HepG2 (cell line): ENCODE measurements at regions not wholly inside any gene's neighbourhood (a gene's known extent, or its start where the extent isn't known, plus 50 kb on each side); places are given as distances from the start of the nearest gene placed in this dataset.

Experiments used
- ATAC-seq: fragments of 200-7000 bp; cut with Tn5 transposase; 3 replicates; pipeline ENCODE4 v1.9.1; 2020; ENCODE audit warnings: mild to moderate bottlenecking, moderate library complexity
- BruUV-seq: library from RNA; stranded (reverse); fragments of 400-500 nt; replicated peaks from 2 replicates; lab custom pipeline; 2021; lab: Mats Ljungman, UMichigan
- CTCF ChIA-PET: fragments of 300-600 bp; formaldehyde crosslinking; extraction: SDS; loops from one replicate; lab custom pipeline; 2021; ENCODE audit warnings: low total read pairs, inconsistent platforms, low intra/inter-chr PET ratio; lab: Yijun Ruan, JAX
- POLR2A ChIA-PET: fragments of 350-600 bp; sonication (Branson Sonifier 250); formaldehyde crosslinking; loops from one replicate; lab custom pipeline; 2020; ENCODE audit warnings: antibody characterized with exemption, inconsistent platforms; lab: Yijun Ruan, JAX
- DNase-seq: peaks from one replicate; pipeline ENCODE4 v3.0.0-alpha.2; 2015; ENCODE audit warnings: low spot score
- FAIRE-seq: peaks from 3 replicates; lab custom pipeline; 2011; peaks lifted over from hg19 to GRCh38; lab: Jason Lieb, UNC
- H2AFZ ChIP-seq: one replicate; pipeline ENCODE4 v1.6.1; 2011; ENCODE audit warnings: low read length, inconsistent platforms
- H3K27ac ChIP-seq: fragments of 300-600 bp; 3 replicates; pipeline ENCODE4 v1.8.0; 2011; ENCODE audit warnings: mixed run types, mild to moderate bottlenecking, mixed read lengths, low read length, inconsistent platforms; ENCODE audit not compliant: insufficient read depth; ENCODE audit errors: extremely low read length
- H3K27me3 ChIP-seq, 2 experiments: fragments of 200-600 bp in 1 of 2; 2 replicates in 1 of 2; 3 replicates in 1 of 2; pipeline versions ENCODE4 v1.6.0 to v1.8.0; 2011; ENCODE audit warnings: low read length in 2 of 2, mild to moderate bottlenecking in 2 of 2, moderate library complexity in 2 of 2, inconsistent platforms in 1 of 2; ENCODE audit not compliant: insufficient read depth in 2 of 2, control insufficient read depth in 1 of 2
- H3K36me3 ChIP-seq, 2 experiments: fragments of 200-600 bp in 1 of 2; replicated peaks in 1 of 2; 2 replicates in 1 of 2; 3 replicates in 1 of 2; pipeline versions ENCODE4 v1.5.1 to v1.8.0; 2011; ENCODE audit warnings: low read length in 2 of 2, inconsistent platforms in 1 of 2; ENCODE audit not compliant: insufficient read depth in 2 of 2, control insufficient read depth in 1 of 2
- H3K4me1 ChIP-seq: 2 replicates; pipeline ENCODE4 v1.5.1; 2012; ENCODE audit warnings: low read length, inconsistent platforms; ENCODE audit not compliant: insufficient read depth
- H3K4me2 ChIP-seq: 2 replicates; pipeline ENCODE4 v1.6.0; 2011; ENCODE audit warnings: low read depth, low read length, inconsistent platforms
- H3K4me3 ChIP-seq, 3 experiments: fragments of 200-600 bp in 1 of 3; sonication (generic), shearing (Covaris generic) in 1 of 3; replicated peaks in 1 of 3; 2 replicates each; pipeline ENCODE4 v1.5.1; 2011 to 2016; ENCODE audit warnings: low read length in 3 of 3, inconsistent platforms in 2 of 3, low read depth in 2 of 3, mild to moderate bottlenecking in 2 of 3, control low read depth in 1 of 3, mixed read lengths in 1 of 3; ENCODE audit not compliant: insufficient read depth in 1 of 3
- H3K79me2 ChIP-seq: one replicate; pipeline ENCODE4 v1.6.1; 2011; ENCODE audit warnings: low read length, inconsistent platforms; ENCODE audit not compliant: insufficient read depth
- H3K9ac ChIP-seq: 2 replicates; pipeline ENCODE4 v1.6.0; 2011; ENCODE audit warnings: mild to moderate bottlenecking, low read depth, low read length, inconsistent platforms; ENCODE audit not compliant: insufficient read depth
- H3K9me3 ChIP-seq: 2 replicates; pipeline ENCODE4 v1.5.1; 2012; ENCODE audit warnings: mild to moderate bottlenecking, low read length
- H4K20me1 ChIP-seq: 2 replicates; pipeline ENCODE4 v1.6.0; 2011; ENCODE audit warnings: inconsistent platforms, mild to moderate bottlenecking, low read length, moderate library complexity; ENCODE audit not compliant: insufficient read depth
- ARNTL ChIP-seq: sonication (generic); formaldehyde crosslinking; IDR thresholded peaks from 2 replicates; pipeline ENCODE4 v1.4.0; 2020; ENCODE audit warnings: mild to moderate bottlenecking, missing genetic modification reagents
- DR1 ChIP-seq: sonication (generic); formaldehyde crosslinking; IDR thresholded peaks from 2 replicates; pipeline ENCODE4 v1.8.0; 2021; ENCODE audit warnings: mild to moderate bottlenecking, missing genetic modification reagents, inconsistent platforms
- KDM5B ChIP-seq: sonication (generic); formaldehyde crosslinking; IDR thresholded peaks from 2 replicates; pipeline ENCODE4 v1.4.0; 2020; ENCODE audit warnings: missing genetic modification reagents, mild to moderate bottlenecking, borderline replicate concordance
- NFE2L2 ChIP-seq: fragments of 150-350 bp; IDR thresholded peaks from 2 replicates; pipeline ENCODE4 v1.6.1; 2014; ENCODE audit warnings: low read length
- SIN3B ChIP-seq: fragments of 150-350 bp; IDR thresholded peaks from 2 replicates; pipeline ENCODE4 v1.6.1; 2014; ENCODE audit warnings: low read length
- SOX6 ChIP-seq, 2 experiments: fragments of 450-650 bp in 1 of 2; sonication (generic) in 1 of 2; formaldehyde crosslinking in 1 of 2; IDR thresholded peaks; 2 replicates each; pipeline versions ENCODE4 v1.4.0 to v1.6.1; 2017 to 2020; ENCODE audit warnings: antibody characterized with exemption in 1 of 2, mild to moderate bottlenecking in 1 of 2, missing genetic modification reagents in 1 of 2
- ZNF224 ChIP-seq: sonication (generic); formaldehyde crosslinking; IDR thresholded peaks from 2 replicates; pipeline ENCODE4 v1.5.0; 2020; ENCODE audit warnings: mild to moderate bottlenecking, missing genetic modification reagents
- ZNF33B ChIP-seq: sonication (generic); formaldehyde crosslinking; IDR thresholded peaks from 2 replicates; pipeline ENCODE4 v1.5.1; 2020; ENCODE audit warnings: mild to moderate bottlenecking, missing genetic modification reagents
- ZNF44 ChIP-seq: sonication (generic); formaldehyde crosslinking; IDR thresholded peaks from 2 replicates; pipeline ENCODE4 v1.5.1; 2020; ENCODE audit warnings: mild to moderate bottlenecking, missing genetic modification reagents
- WGBS: methylation state at CpG from one replicate; pipeline ENCODE4 v1.1.6; 2017; ENCODE audit warnings: low lambda C conversion rate; 5-methylcytosine and 5-hydroxymethylcytosine counted together
- in situ Hi-C: cut with HindIII; loops from 2 replicates; pipeline ENCODE4 v1.10.0; 2017; ENCODE audit warnings: low pct_unique_long_range_greater_than_20kb; ENCODE audit not compliant: extremely low pct_ligation_motif_present
- intact Hi-C: fragments of 100-400 bp; cut with micrococcal nuclease; formaldehyde crosslinking; loops from one replicate; pipeline ENCODE4 v1.10.0; 2022; ENCODE audit not compliant: unreplicated experiment
- TF ChIP-seq, protein P1 (sequence below): sonication (generic); formaldehyde crosslinking; IDR thresholded peaks from 2 replicates; pipeline ENCODE4 v1.5.1; 2020; ENCODE audit warnings: mild to moderate bottlenecking, missing genetic modification reagents, moderate library complexity
- TF ChIP-seq, protein P2 (sequence below): sonication (generic); formaldehyde crosslinking; conservative IDR thresholded peaks from 2 replicates; pipeline ENCODE4 v1.4.0; 2020; ENCODE audit warnings: missing genetic modification reagents
- TF ChIP-seq, protein P3 (sequence below): sonication (generic); formaldehyde crosslinking; IDR thresholded peaks from 2 replicates; pipeline ENCODE4 v1.5.0; 2020; ENCODE audit warnings: missing genetic modification reagents
- TF ChIP-seq, protein P4 (sequence below): IDR thresholded peaks from 2 replicates; pipeline ENCODE4 v1.6.1; 2016; ENCODE audit warnings: low read depth
- TF ChIP-seq, protein P5 (sequence below): sonication (generic); formaldehyde crosslinking; IDR thresholded peaks from 2 replicates; pipeline ENCODE4 v1.5.1; 2020; ENCODE audit warnings: missing genetic modification reagents, mild to moderate bottlenecking, borderline replicate concordance
- TF ChIP-seq, protein P6 (sequence below): sonication (generic); formaldehyde crosslinking; IDR thresholded peaks from 2 replicates; pipeline ENCODE4 v1.4.0; 2020; ENCODE audit warnings: mild to moderate bottlenecking, missing genetic modification reagents

DNA sequence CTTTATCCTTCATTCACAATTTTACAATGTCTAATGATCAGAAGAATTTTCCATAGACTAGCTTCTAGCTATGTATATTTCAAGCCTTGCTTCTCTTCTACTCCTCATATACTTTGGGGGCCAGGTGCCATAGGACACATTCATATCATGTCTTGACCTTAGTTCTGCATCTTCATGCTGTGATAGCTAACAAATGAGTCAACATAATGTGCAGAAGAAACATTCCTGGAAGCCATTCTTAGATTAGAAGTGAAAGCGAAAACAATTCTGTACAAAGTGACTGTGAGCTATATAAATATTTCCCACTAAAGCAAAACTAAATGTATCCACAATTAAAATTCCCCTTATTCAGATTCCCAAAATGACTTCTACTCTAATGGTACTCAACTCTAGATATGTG is 320.2 kb upstream of the NREP start:
- no peak for FAIRE-seq
- Histone ChIP-seq H3K4me2 (no peak overlapping the region), H2AFZ (no peak overlapping the region), H3K9me3 (no peaks in the 10 kb centered on the region), H3K36me3 (no peaks in the 10 kb centered on the region), H3K27me3 (no peaks in the 10 kb centered on the region), H3K9ac (no peak overlapping the region), H3K4me1 (no peaks in the 10 kb centered on the region), H3K79me2 (no peaks in the 10 kb centered on the region), H3K27ac (no peak overlapping the region), H4K20me1 (no peaks in the 10 kb centered on the region), H3K4me3 (no peak overlapping the region)
- CTCF ChIA-PET: no interaction called here
- no peak for DNase-seq
- no TSS peak for BruUV-seq
- 13% methylated on average over 1 of the region's 1 CpG for WGBS
- ATAC-seq: no peak
- intact Hi-C loops: no loop called here
- POLR2A ChIA-PET: no interaction called here
- in situ Hi-C loops: no loop called here
- TF ChIP-seq DR1: no peak
- TF ChIP-seq, protein P1, sequence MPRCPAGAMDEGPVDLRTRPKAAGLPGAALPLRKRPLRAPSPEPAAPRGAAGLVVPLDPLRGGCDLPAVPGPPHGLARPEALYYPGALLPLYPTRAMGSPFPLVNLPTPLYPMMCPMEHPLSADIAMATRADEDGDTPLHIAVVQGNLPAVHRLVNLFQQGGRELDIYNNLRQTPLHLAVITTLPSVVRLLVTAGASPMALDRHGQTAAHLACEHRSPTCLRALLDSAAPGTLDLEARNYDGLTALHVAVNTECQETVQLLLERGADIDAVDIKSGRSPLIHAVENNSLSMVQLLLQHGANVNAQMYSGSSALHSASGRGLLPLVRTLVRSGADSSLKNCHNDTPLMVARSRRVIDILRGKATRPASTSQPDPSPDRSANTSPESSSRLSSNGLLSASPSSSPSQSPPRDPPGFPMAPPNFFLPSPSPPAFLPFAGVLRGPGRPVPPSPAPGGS: no peak
- TF ChIP-seq, protein P2, sequence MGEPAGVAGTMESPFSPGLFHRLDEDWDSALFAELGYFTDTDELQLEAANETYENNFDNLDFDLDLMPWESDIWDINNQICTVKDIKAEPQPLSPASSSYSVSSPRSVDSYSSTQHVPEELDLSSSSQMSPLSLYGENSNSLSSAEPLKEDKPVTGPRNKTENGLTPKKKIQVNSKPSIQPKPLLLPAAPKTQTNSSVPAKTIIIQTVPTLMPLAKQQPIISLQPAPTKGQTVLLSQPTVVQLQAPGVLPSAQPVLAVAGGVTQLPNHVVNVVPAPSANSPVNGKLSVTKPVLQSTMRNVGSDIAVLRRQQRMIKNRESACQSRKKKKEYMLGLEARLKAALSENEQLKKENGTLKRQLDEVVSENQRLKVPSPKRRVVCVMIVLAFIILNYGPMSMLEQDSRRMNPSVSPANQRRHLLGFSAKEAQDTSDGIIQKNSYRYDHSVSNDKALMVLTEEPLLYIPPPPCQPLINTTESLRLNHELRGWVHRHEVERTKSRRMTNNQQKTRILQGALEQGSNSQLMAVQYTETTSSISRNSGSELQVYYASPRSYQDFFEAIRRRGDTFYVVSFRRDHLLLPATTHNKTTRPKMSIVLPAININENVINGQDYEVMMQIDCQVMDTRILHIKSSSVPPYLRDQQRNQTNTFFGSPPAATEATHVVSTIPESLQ (CRISPR knock-in tag): no peak
- TF ChIP-seq SOX6 (IDR thresholded peaks at IDR 0.05): no peak
- TF ChIP-seq SOX6 (CRISPR knock-in tag; IDR thresholded peaks at IDR 0.05): no peak
- no peak for TF ChIP-seq ZNF224
- TF ChIP-seq ZNF44: no peak
- TF ChIP-seq, protein P3, sequence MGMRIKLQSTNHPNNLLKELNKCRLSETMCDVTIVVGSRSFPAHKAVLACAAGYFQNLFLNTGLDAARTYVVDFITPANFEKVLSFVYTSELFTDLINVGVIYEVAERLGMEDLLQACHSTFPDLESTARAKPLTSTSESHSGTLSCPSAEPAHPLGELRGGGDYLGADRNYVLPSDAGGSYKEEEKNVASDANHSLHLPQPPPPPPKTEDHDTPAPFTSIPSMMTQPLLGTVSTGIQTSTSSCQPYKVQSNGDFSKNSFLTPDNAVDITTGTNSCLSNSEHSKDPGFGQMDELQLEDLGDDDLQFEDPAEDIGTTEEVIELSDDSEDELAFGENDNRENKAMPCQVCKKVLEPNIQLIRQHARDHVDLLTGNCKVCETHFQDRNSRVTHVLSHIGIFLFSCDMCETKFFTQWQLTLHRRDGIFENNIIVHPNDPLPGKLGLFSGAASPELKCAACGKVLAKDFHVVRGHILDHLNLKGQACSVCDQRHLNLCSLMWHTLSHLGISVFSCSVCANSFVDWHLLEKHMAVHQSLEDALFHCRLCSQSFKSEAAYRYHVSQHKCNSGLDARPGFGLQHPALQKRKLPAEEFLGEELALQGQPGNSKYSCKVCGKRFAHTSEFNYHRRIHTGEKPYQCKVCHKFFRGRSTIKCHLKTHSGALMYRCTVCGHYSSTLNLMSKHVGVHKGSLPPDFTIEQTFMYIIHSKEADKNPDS: no peak
- no peak for TF ChIP-seq ZNF33B (CRISPR knock-in tag)
- no peak for TF ChIP-seq SIN3B
- TF ChIP-seq, protein P4, sequence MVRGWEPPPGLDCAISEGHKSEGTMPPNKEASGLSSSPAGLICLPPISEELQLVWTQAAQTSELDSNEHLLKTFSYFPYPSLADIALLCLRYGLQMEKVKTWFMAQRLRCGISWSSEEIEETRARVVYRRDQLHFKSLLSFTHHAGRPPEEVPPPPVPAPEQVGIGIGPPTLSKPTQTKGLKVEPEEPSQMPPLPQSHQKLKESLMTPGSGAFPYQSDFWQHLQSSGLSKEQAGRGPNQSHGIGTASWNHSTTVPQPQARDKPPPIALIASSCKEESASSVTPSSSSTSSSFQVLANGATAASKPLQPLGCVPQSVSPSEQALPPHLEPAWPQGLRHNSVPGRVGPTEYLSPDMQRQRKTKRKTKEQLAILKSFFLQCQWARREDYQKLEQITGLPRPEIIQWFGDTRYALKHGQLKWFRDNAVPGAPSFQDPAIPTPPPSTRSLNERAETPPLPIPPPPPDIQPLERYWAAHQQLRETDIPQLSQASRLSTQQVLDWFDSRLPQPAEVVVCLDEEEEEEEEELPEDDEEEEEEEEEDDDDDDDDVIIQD: no peak
- TF ChIP-seq NFE2L2: no peak
- TF ChIP-seq, protein P5, sequence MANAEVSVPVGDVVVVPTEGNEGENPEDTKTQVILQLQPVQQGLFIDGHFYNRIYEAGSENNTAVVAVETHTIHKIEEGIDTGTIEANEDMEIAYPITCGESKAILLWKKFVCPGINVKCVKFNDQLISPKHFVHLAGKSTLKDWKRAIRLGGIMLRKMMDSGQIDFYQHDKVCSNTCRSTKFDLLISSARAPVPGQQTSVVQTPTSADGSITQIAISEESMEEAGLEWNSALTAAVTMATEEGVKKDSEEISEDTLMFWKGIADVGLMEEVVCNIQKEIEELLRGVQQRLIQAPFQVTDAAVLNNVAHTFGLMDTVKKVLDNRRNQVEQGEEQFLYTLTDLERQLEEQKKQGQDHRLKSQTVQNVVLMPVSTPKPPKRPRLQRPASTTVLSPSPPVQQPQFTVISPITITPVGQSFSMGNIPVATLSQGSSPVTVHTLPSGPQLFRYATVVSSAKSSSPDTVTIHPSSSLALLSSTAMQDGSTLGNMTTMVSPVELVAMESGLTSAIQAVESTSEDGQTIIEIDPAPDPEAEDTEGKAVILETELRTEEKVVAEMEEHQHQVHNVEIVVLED (CRISPR knock-in tag): no peak
- no peak for TF ChIP-seq KDM5B (CRISPR knock-in tag)
- TF ChIP-seq, protein P6, sequence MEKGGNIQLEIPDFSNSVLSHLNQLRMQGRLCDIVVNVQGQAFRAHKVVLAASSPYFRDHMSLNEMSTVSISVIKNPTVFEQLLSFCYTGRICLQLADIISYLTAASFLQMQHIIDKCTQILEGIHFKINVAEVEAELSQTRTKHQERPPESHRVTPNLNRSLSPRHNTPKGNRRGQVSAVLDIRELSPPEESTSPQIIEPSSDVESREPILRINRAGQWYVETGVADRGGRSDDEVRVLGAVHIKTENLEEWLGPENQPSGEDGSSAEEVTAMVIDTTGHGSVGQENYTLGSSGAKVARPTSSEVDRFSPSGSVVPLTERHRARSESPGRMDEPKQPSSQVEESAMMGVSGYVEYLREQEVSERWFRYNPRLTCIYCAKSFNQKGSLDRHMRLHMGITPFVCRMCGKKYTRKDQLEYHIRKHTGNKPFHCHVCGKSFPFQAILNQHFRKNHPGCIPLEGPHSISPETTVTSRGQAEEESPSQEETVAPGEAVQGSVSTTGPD (CRISPR knock-in tag): no peak
- TF ChIP-seq ARNTL: no peak
